SK-N-SH (cell line): ENCODE measurements at regions not wholly inside any gene's neighbourhood (a gene's known extent, or its start where the extent isn't known, plus 50 kb on each side); places are given as distances from the start of the nearest gene placed in this dataset.

Source experiments
- CTCF ChIP-seq: fragments of 200-600 bp; sonication (generic); IDR thresholded peaks from 2 replicates; pipeline ENCODE4 v1.6.1; 2017; ENCODE audit warnings: antibody characterized with exemption, mild to moderate bottlenecking, moderate library complexity
- EZH2phosphoT487 ChIP-seq: fragments of 200-600 bp; sonication (generic); IDR thresholded peaks from 2 replicates; pipeline ENCODE4 v1.6.1; 2017; ENCODE audit warnings: low read depth, mixed run types, mild to moderate bottlenecking, antibody characterized with exemption, moderate library complexity, borderline replicate concordance
- FOSL2 ChIP-seq: IDR thresholded peaks from 2 replicates; pipeline ENCODE4 v1.4.0; 2012; ENCODE audit warnings: low read depth, mild to moderate bottlenecking, moderate library complexity, borderline replicate concordance
- MAX ChIP-seq: IDR thresholded peaks from 2 replicates; pipeline ENCODE4 v1.4.0; 2012; ENCODE audit warnings: low read depth
- MEF2A ChIP-seq: IDR thresholded peaks from 2 replicates; pipeline ENCODE4 v1.4.0; 2012; ENCODE audit warnings: low read depth, borderline replicate concordance
- POLR2AphosphoS5 ChIP-seq: IDR thresholded peaks from 2 replicates; pipeline ENCODE4 v1.6.1; 2012; ENCODE audit warnings: low read depth, low read length
- RCOR1 ChIP-seq: fragments of 150-350 bp; IDR thresholded peaks from 2 replicates; pipeline ENCODE4 v1.6.1; 2017; ENCODE audit warnings: antibody characterized with exemption, low read length
- SIN3A ChIP-seq: IDR thresholded peaks from 2 replicates; pipeline ENCODE4 v1.6.1; 2012; ENCODE audit warnings: low read depth, mild to moderate bottlenecking, low read length, moderate library complexity, borderline replicate concordance
- TAF1 ChIP-seq: IDR thresholded peaks from 2 replicates; pipeline ENCODE4 v1.6.1; 2012; ENCODE audit warnings: low read depth, mild to moderate bottlenecking, low read length, moderate library complexity, borderline replicate concordance
- ZBTB33 ChIP-seq: IDR thresholded peaks from 2 replicates; pipeline ENCODE4 v1.4.0; 2012; ENCODE audit warnings: low read depth, borderline replicate concordance

- TF ChIP-seq TAF1 (no peak), CTCF (no peak), ZBTB33 (no peak), EZH2phosphoT487 (no peak), RCOR1 (no peak), POLR2AphosphoS5 (no peak), MAX (no peak), SIN3A (no peak), FOSL2 (no peak), MEF2A (no peak)
These were observed 71.1 kb upstream of the SOX21 start for GRCh38 chr13:94783489-94783888.
